ENCODE measurements at regions not wholly inside any gene's neighbourhood (a gene's known extent, or its start where the extent isn't known, plus 50 kb on each side); places are given as distances from the start of the nearest gene placed in this dataset.

DNA sequence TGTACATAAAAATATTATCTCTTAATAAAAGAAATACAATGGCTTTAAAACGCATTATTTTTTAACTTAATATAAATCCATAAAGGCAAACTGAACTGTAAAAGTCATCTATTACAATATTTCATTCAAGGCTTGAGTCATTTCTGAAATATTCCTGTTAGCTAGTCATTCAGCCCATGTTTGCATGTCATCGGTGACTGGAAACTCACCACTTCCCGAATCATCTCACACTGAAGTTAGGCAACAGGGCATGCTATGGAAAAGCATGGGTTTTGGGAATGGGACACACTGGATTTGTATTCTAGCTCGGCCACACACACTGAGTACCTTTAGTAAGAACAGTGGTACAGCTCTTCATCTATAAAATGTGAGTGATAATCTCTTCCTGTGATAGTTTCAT is 691.1 kb upstream of the C9orf72 start:
- TF ChIP-seq, protein P1, sequence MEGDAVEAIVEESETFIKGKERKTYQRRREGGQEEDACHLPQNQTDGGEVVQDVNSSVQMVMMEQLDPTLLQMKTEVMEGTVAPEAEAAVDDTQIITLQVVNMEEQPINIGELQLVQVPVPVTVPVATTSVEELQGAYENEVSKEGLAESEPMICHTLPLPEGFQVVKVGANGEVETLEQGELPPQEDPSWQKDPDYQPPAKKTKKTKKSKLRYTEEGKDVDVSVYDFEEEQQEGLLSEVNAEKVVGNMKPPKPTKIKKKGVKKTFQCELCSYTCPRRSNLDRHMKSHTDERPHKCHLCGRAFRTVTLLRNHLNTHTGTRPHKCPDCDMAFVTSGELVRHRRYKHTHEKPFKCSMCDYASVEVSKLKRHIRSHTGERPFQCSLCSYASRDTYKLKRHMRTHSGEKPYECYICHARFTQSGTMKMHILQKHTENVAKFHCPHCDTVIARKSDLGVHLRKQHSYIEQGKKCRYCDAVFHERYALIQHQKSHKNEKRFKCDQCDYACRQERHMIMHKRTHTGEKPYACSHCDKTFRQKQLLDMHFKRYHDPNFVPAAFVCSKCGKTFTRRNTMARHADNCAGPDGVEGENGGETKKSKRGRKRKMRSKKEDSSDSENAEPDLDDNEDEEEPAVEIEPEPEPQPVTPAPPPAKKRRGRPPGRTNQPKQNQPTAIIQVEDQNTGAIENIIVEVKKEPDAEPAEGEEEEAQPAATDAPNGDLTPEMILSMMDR (IDR thresholded peaks at IDR 0.05), result no peak
- TF ChIP-seq POLR2A (IDR thresholded peaks at IDR 0.05), result no peak

All from testis (tissue), 2 donors.